ENCODE measurements at regions not wholly inside any gene's neighbourhood (a gene's known extent, or its start where the extent isn't known, plus 50 kb on each side); places are given as distances from the start of the nearest gene placed in this dataset.

DNA sequence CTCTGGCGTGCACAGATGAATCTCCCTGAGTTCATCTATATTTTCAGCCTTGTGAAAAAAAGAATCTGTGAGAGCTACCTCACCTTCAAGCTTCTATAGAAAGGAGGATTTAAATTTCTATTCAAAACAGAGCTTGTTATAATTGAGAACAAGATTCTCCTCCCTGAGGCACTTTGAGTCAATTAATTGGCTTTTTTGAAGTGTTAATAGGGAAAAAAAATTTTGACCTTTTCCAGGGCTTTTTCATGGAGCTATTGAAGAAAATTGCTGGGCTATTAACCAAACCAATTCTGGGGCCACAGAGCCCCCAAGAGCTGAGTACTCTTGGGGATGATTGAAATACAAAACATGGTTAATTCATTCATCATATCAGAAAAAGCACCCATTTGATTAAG lies 225.1 kb downstream of the CMPK2 start:
- no peak overlapping the region for H3K4me3 ChIP-seq (replicated peaks in 1 of 2; ENCODE audit: low read depth in 2 of 2, low read length in 2 of 2)
- no peak for DNase-seq (ENCODE audit: low read depth in 2 of 2)
- TF ChIP-seq, protein P1, sequence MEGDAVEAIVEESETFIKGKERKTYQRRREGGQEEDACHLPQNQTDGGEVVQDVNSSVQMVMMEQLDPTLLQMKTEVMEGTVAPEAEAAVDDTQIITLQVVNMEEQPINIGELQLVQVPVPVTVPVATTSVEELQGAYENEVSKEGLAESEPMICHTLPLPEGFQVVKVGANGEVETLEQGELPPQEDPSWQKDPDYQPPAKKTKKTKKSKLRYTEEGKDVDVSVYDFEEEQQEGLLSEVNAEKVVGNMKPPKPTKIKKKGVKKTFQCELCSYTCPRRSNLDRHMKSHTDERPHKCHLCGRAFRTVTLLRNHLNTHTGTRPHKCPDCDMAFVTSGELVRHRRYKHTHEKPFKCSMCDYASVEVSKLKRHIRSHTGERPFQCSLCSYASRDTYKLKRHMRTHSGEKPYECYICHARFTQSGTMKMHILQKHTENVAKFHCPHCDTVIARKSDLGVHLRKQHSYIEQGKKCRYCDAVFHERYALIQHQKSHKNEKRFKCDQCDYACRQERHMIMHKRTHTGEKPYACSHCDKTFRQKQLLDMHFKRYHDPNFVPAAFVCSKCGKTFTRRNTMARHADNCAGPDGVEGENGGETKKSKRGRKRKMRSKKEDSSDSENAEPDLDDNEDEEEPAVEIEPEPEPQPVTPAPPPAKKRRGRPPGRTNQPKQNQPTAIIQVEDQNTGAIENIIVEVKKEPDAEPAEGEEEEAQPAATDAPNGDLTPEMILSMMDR (IDR thresholded peaks at IDR 0.05; ENCODE audit: low read depth, low read length): no peak

DNA sequence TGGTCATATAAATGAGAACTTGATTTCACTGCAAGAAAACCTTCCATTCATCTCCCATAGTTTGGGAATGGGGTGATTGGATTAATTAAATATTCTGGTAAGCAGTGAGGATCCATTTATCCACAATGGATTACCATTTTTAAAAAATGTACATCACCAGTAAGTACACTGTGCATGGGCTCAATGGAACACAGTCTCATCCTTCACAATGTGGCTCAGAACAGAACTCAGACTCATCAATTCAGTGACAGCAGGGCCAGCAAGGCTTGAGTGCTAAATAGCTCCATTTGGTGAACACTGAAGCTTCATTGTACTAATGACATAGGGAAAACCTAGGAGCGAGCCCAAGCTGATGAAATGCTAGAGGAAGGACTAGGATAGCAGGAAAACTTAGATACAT lies 223.8 kb downstream of the CMPK2 start:
- H3K4me3 ChIP-seq (replicated peaks in 1 of 2; ENCODE audit: low read depth in 2 of 2, low read length in 2 of 2): no peak overlapping the region
- DNase-seq (ENCODE audit: low read depth in 2 of 2): no peak
- TF ChIP-seq, protein P1 (IDR thresholded peaks at IDR 0.05; ENCODE audit: low read depth, low read length): no peak

DNA sequence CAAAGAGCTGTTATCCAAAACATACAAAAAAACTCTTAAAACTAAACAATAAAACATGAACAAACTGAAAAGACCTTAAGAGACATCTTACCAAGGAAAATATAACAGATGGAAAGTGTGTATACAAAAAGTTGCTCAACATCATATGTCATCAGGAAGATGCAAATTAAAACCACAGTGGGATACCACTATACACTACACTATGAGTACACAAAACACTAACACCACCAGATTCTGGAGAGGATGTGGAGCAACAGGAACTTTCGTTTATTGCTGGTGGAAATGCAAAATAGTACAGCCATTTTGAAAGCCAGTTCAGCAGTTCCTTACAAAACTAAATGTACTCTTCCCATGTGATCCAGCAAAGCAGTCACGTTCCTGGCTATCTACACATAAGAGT lies 221.4 kb downstream of the CMPK2 start:
- TF ChIP-seq, protein P1 (IDR thresholded peaks at IDR 0.05; ENCODE audit: low read depth, low read length): no peak
- no peak for DNase-seq (ENCODE audit: low read depth in 2 of 2)
- no peak overlapping the region for H3K4me3 ChIP-seq (replicated peaks in 1 of 2; ENCODE audit: low read depth in 2 of 2, low read length in 2 of 2)

DNA sequence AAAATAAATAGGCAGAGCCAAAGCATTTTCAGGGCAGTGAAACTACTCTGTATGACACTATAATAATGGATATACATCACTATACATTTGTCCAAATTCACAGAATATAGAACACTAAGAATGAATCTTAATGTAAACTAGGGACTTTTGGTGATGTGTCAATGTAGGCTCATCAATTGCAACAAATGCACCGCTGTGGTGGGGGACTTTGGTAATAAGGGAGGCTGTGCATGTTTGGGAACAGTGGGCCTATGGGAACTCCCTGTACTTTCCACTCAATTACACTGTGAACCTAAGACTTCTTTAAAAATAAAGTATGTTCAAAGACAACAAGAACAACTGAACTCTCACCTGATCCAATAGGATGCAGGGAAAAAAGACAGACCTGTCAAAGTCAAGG lies 220.7 kb downstream of the CMPK2 start:
- TF ChIP-seq, protein P1 (IDR thresholded peaks at IDR 0.05; ENCODE audit: low read depth, low read length): no peak
- H3K4me3 ChIP-seq (replicated peaks in 1 of 2; ENCODE audit: low read depth in 2 of 2, low read length in 2 of 2): no peak overlapping the region
- DNase-seq (ENCODE audit: low read depth in 2 of 2): no peak

DNA sequence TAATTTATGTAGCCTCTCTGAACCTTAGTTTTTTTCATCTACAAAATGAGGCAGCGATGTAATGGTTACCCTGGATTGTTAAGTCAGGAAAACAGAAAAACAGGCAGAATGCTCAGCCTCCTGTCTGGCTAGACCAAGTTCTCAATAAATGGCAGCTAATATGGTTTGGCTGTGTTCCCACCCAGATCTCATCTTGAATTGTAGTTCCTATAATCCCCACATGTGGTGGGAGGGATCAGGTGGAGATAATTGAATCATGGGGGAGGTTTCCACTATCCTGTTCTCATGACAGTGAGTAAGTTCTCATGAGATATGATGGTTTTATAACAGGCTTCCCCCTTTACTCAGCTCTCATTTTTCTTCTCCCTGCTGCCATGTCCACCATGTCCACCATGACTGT lies 220.0 kb downstream of the CMPK2 start:
- TF ChIP-seq, protein P1 (IDR thresholded peaks at IDR 0.05; ENCODE audit: low read depth, low read length): no peak
- no peak for DNase-seq (ENCODE audit: low read depth in 2 of 2)
- no peak overlapping the region for H3K4me3 ChIP-seq (replicated peaks in 1 of 2; ENCODE audit: low read depth in 2 of 2, low read length in 2 of 2)

DNA sequence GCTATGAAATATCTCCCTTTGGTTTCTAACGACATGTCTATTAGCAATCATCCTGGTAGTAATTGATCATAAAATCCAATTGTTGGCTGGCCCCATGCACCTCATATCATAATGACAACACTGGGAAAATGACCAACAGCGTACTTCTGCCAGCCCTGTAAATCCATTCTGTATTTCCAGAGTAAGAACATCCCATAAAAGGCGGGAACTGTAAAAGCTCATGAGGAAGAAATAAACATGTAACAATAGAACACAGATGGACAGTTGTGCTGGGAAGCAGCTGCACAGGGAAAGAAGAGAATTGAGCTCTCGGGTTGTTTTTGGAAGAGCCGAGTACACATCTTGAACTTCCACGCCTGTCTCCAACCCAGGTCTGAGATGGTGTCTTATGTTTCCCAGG lies 218.7 kb downstream of the CMPK2 start:
- DNase-seq (ENCODE audit: low read depth in 2 of 2): no peak
- no peak overlapping the region for H3K4me3 ChIP-seq (replicated peaks in 1 of 2; ENCODE audit: low read depth in 2 of 2, low read length in 2 of 2)
- TF ChIP-seq, protein P1 (IDR thresholded peaks at IDR 0.05; ENCODE audit: low read depth, low read length): no peak

GRCh38 chr2:6648596-6649247 lies 217.0 kb downstream of the CMPK2 start:
- DNase-seq (ENCODE audit: low read depth in 2 of 2): no peak
- TF ChIP-seq, protein P1 (IDR thresholded peaks at IDR 0.05; ENCODE audit: low read depth, low read length): no peak
- no peak overlapping the region for H3K4me3 ChIP-seq (replicated peaks in 1 of 2; ENCODE audit: low read depth in 2 of 2, low read length in 2 of 2)

All from cardiac fibroblast (primary cell).